ENCODE measurements at regions not wholly inside any gene's neighbourhood (a gene's known extent, or its start where the extent isn't known, plus 50 kb on each side); places are given as distances from the start of the nearest gene placed in this dataset.

DNA sequence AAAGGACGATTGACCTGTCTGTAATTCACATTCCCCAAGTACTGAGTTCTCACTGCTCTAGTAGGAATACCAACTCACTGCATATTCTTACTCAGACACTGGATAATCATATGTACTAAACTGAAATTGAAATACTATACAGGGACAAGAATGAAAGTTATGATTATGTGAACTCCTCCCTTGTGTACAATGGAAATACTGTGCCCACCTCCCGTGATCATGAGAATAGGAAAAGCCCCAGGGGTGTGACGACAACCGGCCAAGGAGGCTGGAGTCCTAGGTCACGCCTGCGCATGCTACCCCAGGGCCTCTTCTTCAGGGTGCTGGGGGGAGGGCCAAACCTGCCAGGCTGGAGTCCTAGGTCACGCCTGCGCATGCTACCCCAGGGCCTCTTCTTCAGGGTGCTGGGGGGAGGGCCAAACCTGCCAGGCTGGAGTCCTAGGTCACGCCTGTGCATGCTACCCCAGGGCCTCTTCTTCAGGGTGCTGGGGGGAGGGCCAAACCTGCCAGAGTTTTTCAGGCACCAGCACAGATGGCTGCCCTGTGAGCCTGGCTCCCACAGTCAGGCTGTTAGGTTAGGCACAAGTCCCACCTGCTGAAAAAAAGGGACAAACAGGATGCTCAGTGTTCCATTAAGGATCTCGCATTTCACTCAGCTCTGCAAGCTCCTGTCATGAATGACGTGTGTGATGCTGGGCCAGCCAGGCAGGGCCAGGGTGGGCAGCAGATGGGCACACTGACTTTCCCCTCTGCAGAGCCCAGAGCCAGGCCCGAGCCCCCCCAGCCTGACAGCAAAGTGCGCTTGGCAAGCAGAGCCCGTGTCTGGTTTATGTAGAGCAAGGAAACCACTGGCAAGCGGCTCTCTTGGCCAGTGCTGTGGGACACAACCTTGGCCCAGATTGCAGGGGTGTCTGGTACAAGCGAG, 107.7 kb downstream of the FOXF2 start:
- no peaks in the 10 kb centered on the region for H3K79me2 ChIP-seq (ENCODE audit: insufficient read depth, low read depth)
- H3K36me3 ChIP-seq (ENCODE audit: insufficient read depth): no peaks in the 10 kb centered on the region
- H3K4me1 ChIP-seq (ENCODE audit: low read depth, poor library complexity, severe bottlenecking): no peaks in the 10 kb centered on the region
- H3K27me3 ChIP-seq (ENCODE audit: insufficient read depth, low read depth): no peaks in the 10 kb centered on the region
- H3K4me3 ChIP-seq (IDR thresholded peaks at IDR 0.05; ENCODE audit: insufficient read depth, low read depth, low read length): no peak overlapping the region
- no peak overlapping the region for H2AFZ ChIP-seq (ENCODE audit: low read depth)
- H3K27ac ChIP-seq: no peak overlapping the region
- H3K4me2 ChIP-seq: no peak overlapping the region
- H4K20me1 ChIP-seq (ENCODE audit: insufficient read depth): no peaks in the 10 kb centered on the region
- no peak overlapping the region for H3K9ac ChIP-seq
- no peak for TF ChIP-seq CTCF (conservative IDR thresholded peaks at IDR 0.05; ENCODE audit: low read depth, low read length)

DNA sequence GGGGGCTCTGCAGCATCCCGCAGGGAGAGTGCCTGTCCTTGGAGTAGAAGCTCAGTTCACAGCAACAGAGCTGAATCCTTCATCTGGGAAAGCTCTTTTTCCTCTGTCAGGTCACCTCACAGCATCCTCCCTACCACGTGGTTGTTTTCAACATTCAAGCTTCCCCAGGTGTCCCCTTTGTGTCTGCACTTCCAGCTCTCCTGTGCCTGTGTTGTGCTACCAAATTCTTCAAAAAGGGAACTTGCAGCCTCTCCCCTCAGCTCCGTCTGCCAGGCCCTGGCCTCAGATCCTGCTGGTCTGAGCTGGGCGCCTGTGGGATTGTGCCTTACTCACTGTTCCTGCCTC, 108.4 kb downstream of the FOXF2 start:
- Histone ChIP-seq H3K27me3 (ENCODE audit: insufficient read depth, low read depth) (no peaks in the 10 kb centered on the region), H2AFZ (ENCODE audit: low read depth) (no peak overlapping the region), H3K4me3 (IDR thresholded peaks at IDR 0.05; ENCODE audit: insufficient read depth, low read depth, low read length) (no peak overlapping the region), H3K79me2 (ENCODE audit: insufficient read depth, low read depth) (no peaks in the 10 kb centered on the region), H3K9ac (no peak overlapping the region), H3K36me3 (ENCODE audit: insufficient read depth) (no peaks in the 10 kb centered on the region), H3K4me2 (no peak overlapping the region), H3K27ac (no peak overlapping the region), H3K4me1 (ENCODE audit: low read depth, poor library complexity, severe bottlenecking) (no peaks in the 10 kb centered on the region), H4K20me1 (ENCODE audit: insufficient read depth) (no peaks in the 10 kb centered on the region)
- no peak for TF ChIP-seq CTCF (conservative IDR thresholded peaks at IDR 0.05; ENCODE audit: low read depth, low read length)

GRCh38 chr6:1498491-1499113, 109.2 kb downstream of the FOXF2 start:
- Histone ChIP-seq H3K4me1 (ENCODE audit: low read depth, poor library complexity, severe bottlenecking) (no peaks in the 10 kb centered on the region), H3K4me2 (no peak overlapping the region), H3K36me3 (ENCODE audit: insufficient read depth) (no peaks in the 10 kb centered on the region), H3K27ac (no peak overlapping the region), H3K9ac (no peak overlapping the region), H3K4me3 (IDR thresholded peaks at IDR 0.05; ENCODE audit: insufficient read depth, low read depth, low read length) (no peak overlapping the region), H3K27me3 (ENCODE audit: insufficient read depth, low read depth) (no peaks in the 10 kb centered on the region), H3K79me2 (ENCODE audit: insufficient read depth, low read depth) (no peaks in the 10 kb centered on the region), H2AFZ (ENCODE audit: low read depth) (no peak overlapping the region), H4K20me1 (ENCODE audit: insufficient read depth) (no peaks in the 10 kb centered on the region)
- TF ChIP-seq CTCF (conservative IDR thresholded peaks at IDR 0.05; ENCODE audit: low read depth, low read length): no peak

GRCh38 chr6:1499777-1500176, 109.9 kb upstream of the FOXC1 start:
- Histone ChIP-seq H2AFZ (ENCODE audit: low read depth) (no peak overlapping the region), H3K9ac (no peak overlapping the region), H3K27me3 (ENCODE audit: insufficient read depth, low read depth) (no peaks in the 10 kb centered on the region), H4K20me1 (ENCODE audit: insufficient read depth) (no peaks in the 10 kb centered on the region), H3K4me2 (no peak overlapping the region), H3K79me2 (ENCODE audit: insufficient read depth, low read depth) (no peaks in the 10 kb centered on the region), H3K36me3 (ENCODE audit: insufficient read depth) (no peaks in the 10 kb centered on the region), H3K4me3 (IDR thresholded peaks at IDR 0.05; ENCODE audit: insufficient read depth, low read depth, low read length) (no peak overlapping the region), H3K27ac (no peak overlapping the region), H3K4me1 (ENCODE audit: low read depth, poor library complexity, severe bottlenecking) (no peaks in the 10 kb centered on the region)
- no peak for TF ChIP-seq CTCF (conservative IDR thresholded peaks at IDR 0.05; ENCODE audit: low read depth, low read length)
